HepG2 (cell line): ENCODE measurements at regions not wholly inside any gene's neighbourhood (a gene's known extent, or its start where the extent isn't known, plus 50 kb on each side); places are given as distances from the start of the nearest gene placed in this dataset.

Source experiments
- JUN ChIP-seq: sonication (generic); formaldehyde crosslinking; IDR thresholded peaks from 2 replicates; pipeline ENCODE4 v1.4.0; 2020; ENCODE audit warnings: mild to moderate bottlenecking, missing genetic modification reagents
- SAP130 ChIP-seq: IDR thresholded peaks from 2 replicates; pipeline ENCODE4 v1.6.1; 2016; ENCODE audit warnings: low read depth
- ZFAT ChIP-seq: sonication (generic); formaldehyde crosslinking; conservative IDR thresholded peaks from 2 replicates; pipeline ENCODE4 v1.8.1; 2023; ENCODE audit warnings: missing genetic modification reagents, inconsistent platforms
- ZNF543 ChIP-seq: sonication (generic); formaldehyde crosslinking; IDR thresholded peaks from 2 replicates; pipeline ENCODE4 v1.4.0; 2020; ENCODE audit warnings: mild to moderate bottlenecking, missing genetic modification reagents
- ZNF567 ChIP-seq: sonication (generic); formaldehyde crosslinking; IDR thresholded peaks from 2 replicates; pipeline ENCODE4 v1.8.1; 2023; ENCODE audit warnings: mild to moderate bottlenecking, missing genetic modification reagents, borderline replicate concordance
- TF ChIP-seq, protein P1 (sequence below): sonication (generic); formaldehyde crosslinking; IDR thresholded peaks from 2 replicates; pipeline ENCODE4 v1.4.0; 2020; ENCODE audit warnings: low read depth, mild to moderate bottlenecking, missing genetic modification reagents
- TF ChIP-seq, protein P2 (sequence below): sonication (generic); formaldehyde crosslinking; IDR thresholded peaks from 2 replicates; pipeline ENCODE4 v1.4.0; 2020; ENCODE audit warnings: missing genetic modification reagents

GRCh38 chr5:175820230-175820629 lies 51.1 kb upstream of the CPLX2 start (continued):
- TF ChIP-seq, protein P1, sequence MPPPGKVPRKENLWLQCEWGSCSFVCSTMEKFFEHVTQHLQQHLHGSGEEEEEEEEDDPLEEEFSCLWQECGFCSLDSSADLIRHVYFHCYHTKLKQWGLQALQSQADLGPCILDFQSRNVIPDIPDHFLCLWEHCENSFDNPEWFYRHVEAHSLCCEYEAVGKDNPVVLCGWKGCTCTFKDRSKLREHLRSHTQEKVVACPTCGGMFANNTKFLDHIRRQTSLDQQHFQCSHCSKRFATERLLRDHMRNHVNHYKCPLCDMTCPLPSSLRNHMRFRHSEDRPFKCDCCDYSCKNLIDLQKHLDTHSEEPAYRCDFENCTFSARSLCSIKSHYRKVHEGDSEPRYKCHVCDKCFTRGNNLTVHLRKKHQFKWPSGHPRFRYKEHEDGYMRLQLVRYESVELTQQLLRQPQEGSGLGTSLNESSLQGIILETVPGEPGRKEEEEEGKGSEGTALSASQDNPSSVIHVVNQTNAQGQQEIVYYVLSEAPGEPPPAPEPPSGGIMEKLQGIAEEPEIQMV (CRISPR knock-in tag) = no peak
- TF ChIP-seq, protein P2, sequence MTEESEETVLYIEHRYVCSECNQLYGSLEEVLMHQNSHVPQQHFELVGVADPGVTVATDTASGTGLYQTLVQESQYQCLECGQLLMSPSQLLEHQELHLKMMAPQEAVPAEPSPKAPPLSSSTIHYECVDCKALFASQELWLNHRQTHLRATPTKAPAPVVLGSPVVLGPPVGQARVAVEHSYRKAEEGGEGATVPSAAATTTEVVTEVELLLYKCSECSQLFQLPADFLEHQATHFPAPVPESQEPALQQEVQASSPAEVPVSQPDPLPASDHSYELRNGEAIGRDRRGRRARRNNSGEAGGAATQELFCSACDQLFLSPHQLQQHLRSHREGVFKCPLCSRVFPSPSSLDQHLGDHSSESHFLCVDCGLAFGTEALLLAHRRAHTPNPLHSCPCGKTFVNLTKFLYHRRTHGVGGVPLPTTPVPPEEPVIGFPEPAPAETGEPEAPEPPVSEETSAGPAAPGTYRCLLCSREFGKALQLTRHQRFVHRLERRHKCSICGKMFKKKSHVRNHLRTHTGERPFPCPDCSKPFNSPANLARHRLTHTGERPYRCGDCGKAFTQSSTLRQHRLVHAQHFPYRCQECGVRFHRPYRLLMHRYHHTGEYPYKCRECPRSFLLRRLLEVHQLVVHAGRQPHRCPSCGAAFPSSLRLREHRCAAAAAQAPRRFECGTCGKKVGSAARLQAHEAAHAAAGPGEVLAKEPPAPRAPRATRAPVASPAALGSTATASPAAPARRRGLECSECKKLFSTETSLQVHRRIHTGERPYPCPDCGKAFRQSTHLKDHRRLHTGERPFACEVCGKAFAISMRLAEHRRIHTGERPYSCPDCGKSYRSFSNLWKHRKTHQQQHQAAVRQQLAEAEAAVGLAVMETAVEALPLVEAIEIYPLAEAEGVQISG (CRISPR knock-in tag) = no peak
- TF ChIP-seq JUN (CRISPR knock-in tag) (no peak), ZNF567 (CRISPR knock-in tag) (no peak), SAP130 (no peak), ZFAT (no peak), ZNF543 (CRISPR knock-in tag) (no peak)
